Astrocyte (in vitro differentiated cells and primary cell): ENCODE measurements at regions not wholly inside any gene's neighbourhood (a gene's known extent, or its start where the extent isn't known, plus 50 kb on each side); places are given as distances from the start of the nearest gene placed in this dataset.

Experiments
- DNase-seq: peaks from one replicate; pipeline ENCODE4 v3.0.0-alpha.2; 2010; ENCODE audit warnings: low read depth
- FAIRE-seq: peaks from 2 replicates; lab custom pipeline; 2011; peaks lifted over from hg19 to GRCh38; lab: Jason Lieb, UNC
- H2AFZ ChIP-seq: 2 replicates; pipeline ENCODE4 v1.6.0; 2012; ENCODE audit warnings: low read depth, low read length, inconsistent platforms
- H3K27ac ChIP-seq: 2 replicates; pipeline ENCODE4 v1.5.1; 2011; ENCODE audit warnings: low read depth, low read length, inconsistent platforms
- H3K27me3 ChIP-seq: 2 replicates; pipeline ENCODE4 v1.6.0; 2011; ENCODE audit warnings: low read length, inconsistent platforms; ENCODE audit not compliant: insufficient read depth
- H3K36me3 ChIP-seq: 2 replicates; pipeline ENCODE4 v1.5.1; 2011; ENCODE audit warnings: low read length, inconsistent platforms; ENCODE audit not compliant: insufficient read depth
- H3K4me1 ChIP-seq: 2 replicates; pipeline ENCODE4 v1.5.1; 2011; ENCODE audit warnings: low read length, inconsistent platforms; ENCODE audit not compliant: insufficient read depth
- H3K4me2 ChIP-seq: 2 replicates; pipeline ENCODE4 v1.6.0; 2012; ENCODE audit warnings: low read length, inconsistent platforms
- H3K4me3 ChIP-seq: 2 replicates; pipeline ENCODE4 v1.5.1; 2011; ENCODE audit warnings: low read depth, mild to moderate bottlenecking, low read length, inconsistent platforms; ENCODE audit not compliant: insufficient read depth
- H3K79me2 ChIP-seq: 2 replicates; pipeline ENCODE4 v1.6.0; 2012; ENCODE audit warnings: mild to moderate bottlenecking, low read length, inconsistent platforms; ENCODE audit not compliant: insufficient read depth
- H3K9ac ChIP-seq: 2 replicates; pipeline ENCODE4 v1.6.0; 2012; ENCODE audit warnings: mild to moderate bottlenecking, low read length, inconsistent platforms
- H3K9me3 ChIP-seq: 2 replicates; pipeline ENCODE4 v1.5.1; 2012; ENCODE audit warnings: low read depth, mild to moderate bottlenecking, low read length, inconsistent platforms; ENCODE audit not compliant: insufficient read depth
- H4K20me1 ChIP-seq: 2 replicates; pipeline ENCODE4 v1.6.0; 2012; ENCODE audit warnings: low read length, inconsistent platforms; ENCODE audit not compliant: insufficient read depth
- H3K27ac Mint-ChIP-seq: one replicate; pipeline ENCODE4 v1.8.0; 2021; ENCODE audit warnings: mild to moderate bottlenecking, mixed read lengths; ENCODE audit not compliant: unreplicated experiment
- H3K27me3 Mint-ChIP-seq: one replicate; pipeline ENCODE4 v1.8.0; 2021; ENCODE audit warnings: low read depth, mixed read lengths; ENCODE audit not compliant: unreplicated experiment
- H3K36me3 Mint-ChIP-seq: one replicate; pipeline ENCODE4 v1.8.0; 2021; ENCODE audit warnings: low read depth, mixed read lengths; ENCODE audit not compliant: unreplicated experiment
- H3K4me1 Mint-ChIP-seq: one replicate; pipeline ENCODE4 v1.8.0; 2021; ENCODE audit warnings: low read depth, mixed read lengths; ENCODE audit not compliant: unreplicated experiment
- H3K4me3 Mint-ChIP-seq: one replicate; pipeline ENCODE4 v1.8.0; 2021; ENCODE audit warnings: mild to moderate bottlenecking, moderate library complexity, mixed read lengths; ENCODE audit not compliant: unreplicated experiment
- H3K9me3 Mint-ChIP-seq: one replicate; pipeline ENCODE4 v1.8.0; 2021; ENCODE audit warnings: mild to moderate bottlenecking, mixed read lengths; ENCODE audit not compliant: unreplicated experiment
- EZH2 ChIP-seq: IDR thresholded peaks from 2 replicates; pipeline ENCODE4 v1.6.1; 2012; ENCODE audit warnings: mild to moderate bottlenecking, low read length, inconsistent platforms; ENCODE audit not compliant: insufficient read depth
- TF ChIP-seq, protein P1 (sequence below): IDR thresholded peaks from 2 replicates; pipeline ENCODE4 v1.5.1; 2011; ENCODE audit warnings: low read depth, mild to moderate bottlenecking, inconsistent platforms, low read length, moderate library complexity; ENCODE audit not compliant: insufficient read depth

DNA sequence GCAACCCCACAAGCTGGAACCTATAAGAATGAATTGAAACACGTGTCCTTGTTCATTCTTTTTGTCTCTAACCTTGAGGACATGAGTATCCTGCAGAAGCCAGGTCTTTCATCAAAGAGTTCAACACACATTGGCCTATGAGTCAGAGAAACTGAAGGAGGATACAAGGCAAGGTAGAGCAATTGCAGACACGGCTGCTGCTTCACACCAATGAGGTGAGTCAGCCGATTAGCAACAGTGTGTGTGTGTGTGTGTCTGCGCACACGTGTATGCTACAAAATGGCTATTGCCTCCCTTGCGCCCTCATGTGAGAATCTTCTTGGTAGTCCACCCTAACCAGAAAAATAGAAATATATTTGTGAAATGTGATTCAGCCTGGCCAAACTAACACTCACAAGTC is 1477.7 kb upstream of the IGFBP7 start:
- no peak overlapping the region for H3K4me2 ChIP-seq
- H3K9me3 Mint-ChIP-seq = peaks cover 6% of the 10 kb centered on the region
- no peak overlapping the region for H3K27ac ChIP-seq
- no peaks in the 10 kb centered on the region for H4K20me1 ChIP-seq
- H3K9ac ChIP-seq = no peak overlapping the region
- H3K4me3 ChIP-seq = no peak overlapping the region
- H3K4me1 Mint-ChIP-seq = peaks cover 3% of the 10 kb centered on the region
- H3K79me2 ChIP-seq = no peaks in the 10 kb centered on the region
- H3K9me3 ChIP-seq = peaks cover 5% of the 10 kb centered on the region
- no peak for DNase-seq
- no peak overlapping the region for H3K27ac Mint-ChIP-seq
- H3K36me3 ChIP-seq = no peaks in the 10 kb centered on the region
- no peak for FAIRE-seq
- no peak overlapping the region for H2AFZ ChIP-seq
- no peaks in the 10 kb centered on the region for H3K36me3 Mint-ChIP-seq
- H3K27me3 ChIP-seq = no peaks in the 10 kb centered on the region
- no peaks in the 10 kb centered on the region for H3K27me3 Mint-ChIP-seq
- H3K4me3 Mint-ChIP-seq = no peak overlapping the region
- no peaks in the 10 kb centered on the region for H3K4me1 ChIP-seq
- TF ChIP-seq, protein P1, sequence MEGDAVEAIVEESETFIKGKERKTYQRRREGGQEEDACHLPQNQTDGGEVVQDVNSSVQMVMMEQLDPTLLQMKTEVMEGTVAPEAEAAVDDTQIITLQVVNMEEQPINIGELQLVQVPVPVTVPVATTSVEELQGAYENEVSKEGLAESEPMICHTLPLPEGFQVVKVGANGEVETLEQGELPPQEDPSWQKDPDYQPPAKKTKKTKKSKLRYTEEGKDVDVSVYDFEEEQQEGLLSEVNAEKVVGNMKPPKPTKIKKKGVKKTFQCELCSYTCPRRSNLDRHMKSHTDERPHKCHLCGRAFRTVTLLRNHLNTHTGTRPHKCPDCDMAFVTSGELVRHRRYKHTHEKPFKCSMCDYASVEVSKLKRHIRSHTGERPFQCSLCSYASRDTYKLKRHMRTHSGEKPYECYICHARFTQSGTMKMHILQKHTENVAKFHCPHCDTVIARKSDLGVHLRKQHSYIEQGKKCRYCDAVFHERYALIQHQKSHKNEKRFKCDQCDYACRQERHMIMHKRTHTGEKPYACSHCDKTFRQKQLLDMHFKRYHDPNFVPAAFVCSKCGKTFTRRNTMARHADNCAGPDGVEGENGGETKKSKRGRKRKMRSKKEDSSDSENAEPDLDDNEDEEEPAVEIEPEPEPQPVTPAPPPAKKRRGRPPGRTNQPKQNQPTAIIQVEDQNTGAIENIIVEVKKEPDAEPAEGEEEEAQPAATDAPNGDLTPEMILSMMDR = no peak
- TF ChIP-seq EZH2 = no peak

DNA sequence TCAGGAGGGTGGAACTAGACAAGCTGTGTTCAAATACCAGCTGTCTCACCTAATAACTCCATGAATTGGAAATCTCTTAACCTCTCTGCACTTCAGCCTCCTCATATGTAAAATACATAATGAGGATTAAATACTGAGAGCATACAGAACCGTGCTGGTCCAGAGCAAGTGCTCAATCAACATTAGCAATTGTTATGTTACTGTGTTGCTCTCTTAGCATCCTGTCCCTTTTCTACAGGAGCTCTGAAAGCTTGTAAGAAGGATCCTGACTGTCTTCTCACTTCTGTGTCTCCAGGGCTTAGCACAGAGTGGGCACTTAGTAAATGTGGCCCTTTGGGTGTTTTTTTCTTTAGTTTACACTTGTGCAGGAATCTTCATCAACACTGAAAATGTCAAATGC is 1456.1 kb upstream of the IGFBP7 start:
- no peaks in the 10 kb centered on the region for H3K36me3 Mint-ChIP-seq

More for the DNA sequence above, 1456.1 kb upstream of the IGFBP7 start:
- no peaks in the 10 kb centered on the region for H3K79me2 ChIP-seq
- no peaks in the 10 kb centered on the region for H3K27me3 ChIP-seq
- no peak for DNase-seq
- no peak overlapping the region for H3K27ac ChIP-seq
- H3K4me2 ChIP-seq = no peak overlapping the region
- no peaks in the 10 kb centered on the region for H3K4me1 Mint-ChIP-seq
- H3K27ac Mint-ChIP-seq = no peak overlapping the region
- H3K4me1 ChIP-seq = no peaks in the 10 kb centered on the region
- no peaks in the 10 kb centered on the region for H3K27me3 Mint-ChIP-seq
- H3K9me3 ChIP-seq = no peaks in the 10 kb centered on the region
- no peak overlapping the region for H3K9ac ChIP-seq
- no peak overlapping the region for H3K4me3 Mint-ChIP-seq
- TF ChIP-seq, protein P1 = no peak
- no peak for TF ChIP-seq EZH2
- H2AFZ ChIP-seq = no peak overlapping the region
- no peaks in the 10 kb centered on the region for H4K20me1 ChIP-seq
- no peaks in the 10 kb centered on the region for H3K9me3 Mint-ChIP-seq
- H3K36me3 ChIP-seq = no peaks in the 10 kb centered on the region
- FAIRE-seq = no peak
- H3K4me3 ChIP-seq = no peak overlapping the region
